SJSA1 (cell line): ENCODE measurements at regions not wholly inside any gene's neighbourhood (a gene's known extent, or its start where the extent isn't known, plus 50 kb on each side); places are given as distances from the start of the nearest gene placed in this dataset.

Experiments
- DNase-seq, 2 experiments: peaks; one replicate each; pipeline ENCODE4 v3.0.0-alpha.2; 2015 to 2020; ENCODE audit warnings: low spot score in 2 of 2, low read depth in 1 of 2
- H3K27ac ChIP-seq: fragments of 250-450 bp; sonication (Bioruptor Pico); 2 replicates; pipeline ENCODE4 v1.5.1; 2020; ENCODE audit warnings: mild to moderate bottlenecking, moderate library complexity
- H3K27me3 ChIP-seq: fragments of 250-450 bp; sonication (Bioruptor Pico); replicated peaks from 2 replicates; pipeline ENCODE4 v1.5.1; 2020; ENCODE audit warnings: mild to moderate bottlenecking, moderate library complexity
- H3K36me3 ChIP-seq: fragments of 250-450 bp; sonication (Bioruptor Pico); 2 replicates; pipeline ENCODE4 v1.5.1; 2020; ENCODE audit warnings: mild to moderate bottlenecking
- H3K4me1 ChIP-seq: fragments of 250-450 bp; sonication (Bioruptor Pico); replicated peaks from 2 replicates; pipeline ENCODE4 v1.6.1; 2021; ENCODE audit warnings: mild to moderate bottlenecking
- H3K4me3 ChIP-seq: fragments of 250-450 bp; sonication (Bioruptor Pico); 2 replicates; pipeline ENCODE4 v1.5.1; 2020; ENCODE audit warnings: mild to moderate bottlenecking
- H3K9me3 ChIP-seq: fragments of 250-450 bp; sonication (Bioruptor Pico); replicated peaks from 2 replicates; pipeline ENCODE4 v1.5.1; 2020; ENCODE audit warnings: mild to moderate bottlenecking

DNA sequence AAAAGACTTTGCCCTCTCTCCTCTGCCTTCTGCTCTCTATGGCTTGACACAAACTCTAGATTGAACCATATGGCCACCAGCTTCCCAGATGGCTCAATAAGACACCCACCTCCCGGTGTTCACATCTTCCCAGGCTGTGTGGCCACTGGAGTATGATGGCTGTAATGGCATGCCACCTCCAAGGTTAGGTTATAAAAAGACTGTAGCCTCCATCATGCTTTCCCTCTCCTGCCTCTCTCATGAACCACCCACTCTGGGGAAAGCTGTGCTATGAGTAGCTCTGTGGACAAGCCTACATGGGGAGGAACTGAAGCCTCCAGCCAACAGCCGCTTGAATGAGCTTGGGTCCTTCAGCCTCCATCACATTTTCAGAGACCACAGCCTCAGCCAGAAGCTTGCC, 479.2 kb downstream of the MIAT start:
- H3K36me3 ChIP-seq = no peaks in the 10 kb centered on the region
- H3K4me1 ChIP-seq = peaks cover 57% of the 10 kb centered on the region
- no peak overlapping the region for H3K4me3 ChIP-seq
- no peaks in the 10 kb centered on the region for H3K27me3 ChIP-seq
- peaks cover 5% of the 10 kb centered on the region; the same call in 1 of the 2 replicates for H3K9me3 ChIP-seq
- DNase-seq = no peak
- H3K27ac ChIP-seq = no peak overlapping the region

- H3K4me1 ChIP-seq = peaks cover 54% of the 10 kb centered on the region
- no peaks in the 10 kb centered on the region for H3K36me3 ChIP-seq
- peaks cover 5% of the 10 kb centered on the region; the same call in 1 of the 2 replicates for H3K9me3 ChIP-seq
- no peak overlapping the region for H3K4me3 ChIP-seq
- no peaks in the 10 kb centered on the region for H3K27me3 ChIP-seq
- no peak for DNase-seq
- H3K27ac ChIP-seq = no peak overlapping the region
Observed at GRCh38 chr22:27137871-27138337, 480.5 kb downstream of the MIAT start.

- peaks cover 5% of the 10 kb centered on the region; the same call in 1 of the 2 replicates for H3K9me3 ChIP-seq
- DNase-seq = no peak
- no peak overlapping the region for H3K4me3 ChIP-seq
- no peaks in the 10 kb centered on the region for H3K36me3 ChIP-seq
- no peaks in the 10 kb centered on the region for H3K27me3 ChIP-seq
- H3K27ac ChIP-seq = no peak overlapping the region
- peaks cover 49% of the 10 kb centered on the region for H3K4me1 ChIP-seq
Observed at GRCh38 chr22:27138471-27138870, 481.1 kb downstream of the MIAT start.

GRCh38 chr22:27139935-27140511, 482.6 kb downstream of the MIAT start:
- Histone ChIP-seq H3K36me3 (no peaks in the 10 kb centered on the region), H3K4me1 (peaks cover 33% of the 10 kb centered on the region), H3K4me3 (no peak overlapping the region), H3K9me3 (peaks cover 5% of the 10 kb centered on the region; the same call in 1 of the 2 replicates), H3K27me3 (no peaks in the 10 kb centered on the region), H3K27ac (peak overlapping the region; percentile 50)
- peak; percentile 61 to 82 for DNase-seq

- DNase-seq = no peak
- no peak overlapping the region for H3K4me3 ChIP-seq
- H3K27me3 ChIP-seq = no peaks in the 10 kb centered on the region
Observed at GRCh38 chr22:27142286-27142685, 484.9 kb downstream of the MIAT start.

DNA sequence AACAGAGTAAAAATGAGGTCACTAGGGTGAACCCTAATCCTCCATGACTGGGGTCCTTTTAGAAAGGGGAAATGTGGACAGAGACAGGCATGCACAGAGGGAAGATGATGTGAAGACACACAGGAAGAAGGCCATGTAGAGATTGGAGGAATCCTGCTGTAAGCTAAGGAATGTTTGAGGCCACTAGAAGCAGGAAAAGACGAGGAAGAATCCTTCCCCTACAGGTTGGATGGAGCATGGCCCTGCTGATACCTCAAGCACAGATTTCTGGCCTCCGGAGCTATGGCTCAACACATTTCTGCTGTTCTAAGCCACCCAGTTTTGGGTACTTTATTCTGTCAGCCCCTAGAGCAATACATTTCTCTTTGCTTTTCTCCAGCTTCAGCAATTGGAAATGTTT, 486.9 kb downstream of the MIAT start:
- H3K36me3 ChIP-seq = no peaks in the 10 kb centered on the region
- no peak overlapping the region for H3K27ac ChIP-seq
- no peak overlapping the region for H3K4me3 ChIP-seq
- peaks cover 21% of the 10 kb centered on the region for H3K4me1 ChIP-seq
- no peaks in the 10 kb centered on the region for H3K27me3 ChIP-seq
- no peak for DNase-seq
- H3K9me3 ChIP-seq = no peaks in the 10 kb centered on the region

More at GRCh38 chr22:27142286-27142685, 484.9 kb downstream of the MIAT start:
- no peak overlapping the region for H3K27ac ChIP-seq
- no peaks in the 10 kb centered on the region for H3K9me3 ChIP-seq
- H3K36me3 ChIP-seq = no peaks in the 10 kb centered on the region
- peaks cover 23% of the 10 kb centered on the region for H3K4me1 ChIP-seq

- no peak overlapping the region for H3K27ac ChIP-seq
- H3K4me1 ChIP-seq = peaks cover 26% of the 10 kb centered on the region
- H3K36me3 ChIP-seq = no peaks in the 10 kb centered on the region
- no peak for DNase-seq
- no peaks in the 10 kb centered on the region for H3K9me3 ChIP-seq
- no peak overlapping the region for H3K4me3 ChIP-seq
- H3K27me3 ChIP-seq = no peaks in the 10 kb centered on the region
Observed at GRCh38 chr22:27146866-27147633, 489.7 kb downstream of the MIAT start.

DNA sequence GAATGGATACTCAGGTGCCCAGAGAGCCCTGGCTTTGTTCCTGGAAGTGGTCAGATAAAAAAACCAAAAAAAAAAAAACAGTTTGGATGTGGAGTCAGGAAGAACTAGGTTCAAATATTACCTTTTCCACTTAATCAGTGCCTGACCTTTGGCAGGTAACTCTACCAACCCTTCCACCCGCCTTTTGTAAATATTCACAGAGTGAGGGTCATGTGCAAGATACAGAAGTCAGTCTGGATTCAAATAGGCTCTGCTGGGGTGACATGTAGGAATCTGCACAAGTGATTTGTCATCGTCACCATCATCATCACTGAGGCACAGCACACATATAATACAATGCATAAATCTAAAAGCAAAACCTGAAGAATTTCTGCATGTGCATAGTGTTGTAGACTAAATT, 490.7 kb downstream of the MIAT start:
- H3K27me3 ChIP-seq = no peaks in the 10 kb centered on the region
- H3K4me3 ChIP-seq = no peak overlapping the region

GRCh38 chr22:27148886-27149470, 491.6 kb downstream of the MIAT start:
- Histone ChIP-seq H3K4me3 (no peak overlapping the region), H3K27ac (no peak overlapping the region), H3K9me3 (no peaks in the 10 kb centered on the region), H3K27me3 (no peaks in the 10 kb centered on the region), H3K36me3 (no peaks in the 10 kb centered on the region), H3K4me1 (peaks cover 30% of the 10 kb centered on the region)
- DNase-seq = no peak

More for the DNA sequence above, 490.7 kb downstream of the MIAT start:
- Histone ChIP-seq H3K27ac (no peak overlapping the region), H3K36me3 (no peaks in the 10 kb centered on the region), H3K4me1 (peaks cover 30% of the 10 kb centered on the region), H3K9me3 (no peaks in the 10 kb centered on the region)
- DNase-seq = no peak

- Histone ChIP-seq H3K27ac (peak overlapping the region; percentile 23), H3K36me3 (no peaks in the 10 kb centered on the region), H3K4me1 (peaks cover 30% of the 10 kb centered on the region), H3K27me3 (no peaks in the 10 kb centered on the region), H3K9me3 (no peaks in the 10 kb centered on the region), H3K4me3 (no peak overlapping the region)
- DNase-seq = peak in 1 of 2 experiments; percentile 51
Observed at GRCh38 chr22:27149921-27150543, 492.6 kb downstream of the MIAT start.

DNA sequence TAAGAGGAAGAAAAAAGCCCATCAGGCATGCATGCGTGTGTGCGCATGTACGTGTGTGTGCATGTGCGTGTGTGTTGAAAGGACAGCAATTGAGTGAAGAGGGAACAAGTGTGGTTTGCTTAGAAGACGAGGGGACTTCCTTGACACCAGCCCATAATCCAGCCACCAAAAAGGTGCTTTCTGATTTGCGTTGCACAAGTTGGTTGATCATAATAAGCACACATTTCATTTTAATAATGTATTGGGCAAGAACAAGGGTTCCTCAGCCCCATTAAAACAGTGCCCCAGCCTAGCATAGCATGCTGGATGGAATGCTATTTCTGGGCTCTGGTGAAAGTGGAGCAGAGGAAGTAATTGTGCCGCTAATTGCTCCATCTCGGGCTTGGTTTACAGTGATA, 493.2 kb downstream of the MIAT start:
- no peak overlapping the region for H3K27ac ChIP-seq

DNA sequence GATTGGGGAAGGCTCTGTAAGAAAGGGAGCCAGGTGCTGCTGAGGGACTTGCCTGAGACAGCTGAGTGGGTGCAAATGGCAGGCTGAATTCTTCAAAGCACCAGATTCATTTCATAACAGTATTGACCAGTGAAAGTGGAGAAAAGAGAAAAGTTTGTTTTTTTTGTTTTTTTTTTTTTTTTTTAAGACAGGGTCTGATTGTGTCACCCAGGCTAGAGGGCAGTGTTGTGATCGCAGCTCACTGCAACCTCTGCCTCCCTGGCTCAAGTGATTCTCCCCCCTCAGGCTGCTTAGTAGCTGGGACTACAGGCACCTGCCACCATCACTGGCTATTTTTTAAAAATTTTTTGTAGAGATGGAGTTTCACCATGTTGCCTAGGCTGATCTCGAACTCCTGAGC, 494.0 kb downstream of the MIAT start:
- H3K27me3 ChIP-seq = no peaks in the 10 kb centered on the region
- no peaks in the 10 kb centered on the region for H3K9me3 ChIP-seq
- H3K4me3 ChIP-seq = no peak overlapping the region
- H3K4me1 ChIP-seq = peaks cover 30% of the 10 kb centered on the region
- no peaks in the 10 kb centered on the region for H3K36me3 ChIP-seq
- H3K27ac ChIP-seq = no peak overlapping the region
- no peak for DNase-seq

More for the DNA sequence above, 493.2 kb downstream of the MIAT start:
- Histone ChIP-seq H3K4me1 (peaks cover 30% of the 10 kb centered on the region), H3K27me3 (no peaks in the 10 kb centered on the region), H3K4me3 (no peak overlapping the region), H3K9me3 (no peaks in the 10 kb centered on the region), H3K36me3 (no peaks in the 10 kb centered on the region)
- DNase-seq = no peak

GRCh38 chr22:27152033-27152432, 494.6 kb downstream of the MIAT start:
- DNase-seq = no peak
- Histone ChIP-seq H3K36me3 (no peaks in the 10 kb centered on the region), H3K27me3 (no peaks in the 10 kb centered on the region), H3K4me3 (no peak overlapping the region), H3K27ac (no peak overlapping the region), H3K4me1 (peaks cover 25% of the 10 kb centered on the region), H3K9me3 (no peaks in the 10 kb centered on the region)

DNA sequence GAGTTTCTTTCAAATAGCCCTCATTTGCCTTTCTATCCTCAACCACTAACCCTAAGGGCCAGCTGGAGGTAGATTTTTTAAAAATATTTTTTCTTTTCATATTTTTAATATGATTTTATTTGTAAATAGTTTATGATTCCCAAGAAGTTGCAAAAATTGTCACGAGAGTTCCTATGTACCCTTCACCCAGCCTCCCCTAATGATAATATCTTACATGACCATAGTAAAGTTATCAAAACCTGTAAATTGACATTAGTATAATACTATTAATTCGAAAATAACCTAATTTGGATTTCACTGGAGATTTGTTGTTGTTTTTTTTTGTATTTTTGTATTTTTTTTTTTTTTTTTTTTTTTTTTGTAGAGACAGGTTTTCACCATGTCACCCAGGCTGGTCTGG, 495.5 kb downstream of the MIAT start:
- H3K36me3 ChIP-seq = no peaks in the 10 kb centered on the region
- H3K27me3 ChIP-seq = no peaks in the 10 kb centered on the region
- H3K4me3 ChIP-seq = no peak overlapping the region
- H3K4me1 ChIP-seq = peaks cover 23% of the 10 kb centered on the region
- no peak for DNase-seq
- no peak overlapping the region for H3K27ac ChIP-seq
- no peaks in the 10 kb centered on the region for H3K9me3 ChIP-seq
